ENCODE measurements at regions not wholly inside any gene's neighbourhood (a gene's known extent, or its start where the extent isn't known, plus 50 kb on each side); places are given as distances from the start of the nearest gene placed in this dataset.

GRCh38 chr18:77444385-77444784, 194.7 kb downstream of the GALR1 start:
- no peak for DNase-seq (ENCODE audit: low spot score)

- no peak for DNase-seq (ENCODE audit: low spot score)
Observed at GRCh38 chr18:77448046-77448445, 198.4 kb downstream of the GALR1 start.

GRCh38 chr18:77455004-77455403, 205.4 kb downstream of the GALR1 start:
- no peak for DNase-seq (ENCODE audit: low spot score)

GRCh38 chr18:77457681-77458080, 208.0 kb downstream of the GALR1 start:
- no peak for DNase-seq (ENCODE audit: low spot score)

GRCh38 chr18:77461062-77461688, 211.5 kb downstream of the GALR1 start:
- DNase-seq (ENCODE audit: low spot score) = no peak

GRCh38 chr18:77464917-77465316, 215.3 kb downstream of the GALR1 start:
- DNase-seq (ENCODE audit: low spot score) = no peak

GRCh38 chr18:77466890-77467289, 217.2 kb downstream of the GALR1 start:
- DNase-seq (ENCODE audit: low spot score) = no peak

GRCh38 chr18:77469131-77469530, 219.5 kb downstream of the GALR1 start:
- no peak for DNase-seq (ENCODE audit: low spot score)

GRCh38 chr18:77470569-77471413, 221.1 kb downstream of the GALR1 start:
- no peak for DNase-seq (ENCODE audit: low spot score)

GRCh38 chr18:77472509-77472908, 222.9 kb downstream of the GALR1 start:
- DNase-seq (ENCODE audit: low spot score) = no peak

GRCh38 chr18:77478646-77479442, 229.2 kb downstream of the GALR1 start:
- DNase-seq (ENCODE audit: low spot score) = no peak

- no peak for DNase-seq (ENCODE audit: low spot score)
Observed at GRCh38 chr18:77481541-77481940, 231.9 kb downstream of the GALR1 start.

GRCh38 chr18:77482190-77483085, 232.8 kb downstream of the GALR1 start:
- no peak for DNase-seq (ENCODE audit: low spot score)

GRCh38 chr18:77486985-77487384, 237.3 kb downstream of the GALR1 start:
- DNase-seq (ENCODE audit: low spot score) = no peak

GRCh38 chr18:77487951-77488740, 238.5 kb downstream of the GALR1 start:
- no peak for DNase-seq (ENCODE audit: low spot score)

GRCh38 chr18:77495079-77495478, 245.4 kb downstream of the GALR1 start:
- DNase-seq (ENCODE audit: low spot score) = no peak

- DNase-seq (ENCODE audit: low spot score) = no peak
Observed at GRCh38 chr18:77495982-77496690, 246.5 kb downstream of the GALR1 start.

GRCh38 chr18:77501266-77501665, 251.6 kb downstream of the GALR1 start:
- no peak for DNase-seq (ENCODE audit: low spot score)

- no peak for DNase-seq (ENCODE audit: low spot score)
Observed at GRCh38 chr18:77505499-77505898, 255.9 kb downstream of the GALR1 start.

- DNase-seq (ENCODE audit: low spot score) = no peak
Observed at GRCh38 chr18:77512152-77512551, 262.5 kb downstream of the GALR1 start.
